Panc1 (cell line): ENCODE measurements at regions not wholly inside any gene's neighbourhood (a gene's known extent, or its start where the extent isn't known, plus 50 kb on each side); places are given as distances from the start of the nearest gene placed in this dataset.

Source experiments
- ATAC-seq: fragments of 200-7000 bp; cut with Tn5 transposase; 2 replicates; pipeline ENCODE4 v1.9.1; 2020; ENCODE audit warnings: mild to moderate bottlenecking, moderate library complexity
- BruUV-seq: library from RNA; stranded (reverse); fragments of 400-500 nt; replicated peaks from 2 replicates; lab custom pipeline; 2021; lab: Mats Ljungman, UMichigan
- CTCF ChIA-PET: fragments of 300-600 bp; sonication (Branson Sonifier 250); formaldehyde crosslinking; loops from one replicate; lab custom pipeline; 2022; ENCODE audit warnings: antibody characterized with exemption; lab: Charles Lee
- POLR2A ChIA-PET: fragments of 300-600 bp; sonication (Branson Sonifier 250); formaldehyde crosslinking; loops from one replicate; lab custom pipeline; 2022; ENCODE audit warnings: antibody characterized with exemption; lab: Charles Lee
- DNase-seq: peaks from one replicate; pipeline ENCODE4 v3.0.0-alpha.2; 2010; ENCODE audit warnings: low read depth, low spot score
- H3K27ac ChIP-seq: 2 replicates; pipeline ENCODE4 v1.5.1; 2011; ENCODE audit warnings: mild to moderate bottlenecking, low read length, inconsistent platforms
- H3K27me3 ChIP-seq: fragments of 200-500 bp; sonication (Bioruptor generic); 2 replicates; pipeline ENCODE4 v1.6.0; 2014; ENCODE audit warnings: low read length, inconsistent platforms; ENCODE audit not compliant: control insufficient read depth, insufficient read depth
- H3K36me3 ChIP-seq: fragments of 200-500 bp; sonication (Bioruptor generic); 2 replicates; pipeline ENCODE4 v1.5.1; 2014; ENCODE audit warnings: inconsistent platforms, mild to moderate bottlenecking, low read length, moderate library complexity; ENCODE audit not compliant: control insufficient read depth, insufficient read depth
- H3K4me1 ChIP-seq: 2 replicates; pipeline ENCODE4 v1.5.1; 2011; ENCODE audit warnings: inconsistent platforms, mild to moderate bottlenecking, low read length, moderate library complexity; ENCODE audit not compliant: control insufficient read depth, insufficient read depth
- H3K4me3 ChIP-seq, 2 experiments: 2 replicates each; pipeline ENCODE4 v1.5.1; 2011 to 2012; ENCODE audit warnings: low read depth in 2 of 2, low read length in 2 of 2, mild to moderate bottlenecking in 2 of 2, inconsistent platforms in 1 of 2, moderate library complexity in 1 of 2
- H3K9me3 ChIP-seq: fragments of 200-500 bp; sonication (Bioruptor generic); 2 replicates; pipeline ENCODE4 v1.5.1; 2014; ENCODE audit warnings: low read depth, mild to moderate bottlenecking, inconsistent platforms, low read length, moderate library complexity; ENCODE audit not compliant: control insufficient read depth, insufficient read depth
- POLR2AphosphoS5 ChIP-seq: IDR thresholded peaks from 2 replicates; pipeline ENCODE4 v1.6.1; 2012; ENCODE audit warnings: mild to moderate bottlenecking, low read depth, low read length, moderate library complexity
- REST ChIP-seq, 2 experiments: IDR thresholded peaks; 2 replicates each; pipeline ENCODE4 v1.6.1; 2011 to 2012; ENCODE audit warnings: low read depth in 2 of 2, control low read depth in 1 of 2, low read length in 1 of 2, mild to moderate bottlenecking in 1 of 2, moderate library complexity in 1 of 2; ENCODE audit not compliant: insufficient read depth in 1 of 2
- SIN3A ChIP-seq: IDR thresholded peaks from 2 replicates; pipeline ENCODE4 v1.6.1; 2012; ENCODE audit warnings: low read depth, mild to moderate bottlenecking, low read length, moderate library complexity, borderline replicate concordance; ENCODE audit not compliant: insufficient read depth
- TCF7L2 ChIP-seq: IDR thresholded peaks from 2 replicates; pipeline ENCODE4 v1.6.1; 2011; ENCODE audit warnings: mild to moderate bottlenecking, low read depth, low read length, inconsistent platforms
- in situ Hi-C: cut with HindIII; loops from 2 replicates; pipeline ENCODE4 v1.10.0; 2016; ENCODE audit warnings: low sequenced_read_pairs, low pct_unique_long_range_greater_than_20kb
- intact Hi-C: fragments of 100-400 bp; cut with micrococcal nuclease; formaldehyde crosslinking; loops from one replicate; pipeline ENCODE4 v1.10.0; 2022; ENCODE audit not compliant: unreplicated experiment
- TF ChIP-seq, protein P1 (sequence below): fragments of 450-650 bp; IDR thresholded peaks from 2 replicates; pipeline ENCODE4 v1.5.1; 2017; ENCODE audit warnings: mild to moderate bottlenecking

DNA sequence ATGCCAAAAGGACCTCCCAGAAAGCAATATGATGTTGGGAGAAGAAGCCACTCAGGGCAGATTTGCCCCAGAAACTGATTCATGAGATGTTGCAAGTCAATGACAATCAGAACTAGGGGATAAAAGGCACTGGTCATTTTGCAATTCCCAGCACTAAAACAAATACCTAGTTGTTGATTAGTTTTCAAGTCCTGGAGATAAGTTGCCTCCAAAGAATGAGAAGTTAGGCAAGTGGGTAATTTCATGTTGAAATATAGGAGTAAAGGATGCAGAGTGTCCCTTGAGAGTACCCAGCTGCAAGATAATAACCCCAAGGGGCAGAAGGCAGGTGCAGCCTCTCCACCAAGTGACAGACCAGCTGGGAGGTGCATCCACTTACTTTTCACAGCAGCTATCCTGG lies 363.6 kb downstream of the PBX1 start:
- no peaks in the 10 kb centered on the region for H3K4me1 ChIP-seq
- H3K9me3 ChIP-seq = no peaks in the 10 kb centered on the region
- BruUV-seq = no TSS peak
- H3K36me3 ChIP-seq = no peaks in the 10 kb centered on the region
- intact Hi-C loops = no loop called here
- POLR2A ChIA-PET = no interaction called here
- DNase-seq (no peak), ATAC-seq (no peak)
- H3K27ac ChIP-seq = no peak overlapping the region
- CTCF ChIA-PET = no interaction called here
- no peaks in the 10 kb centered on the region; the same call in 1 of the 2 replicates for H3K27me3 ChIP-seq
- TF ChIP-seq TCF7L2 = no peak
- no peak for TF ChIP-seq POLR2AphosphoS5
- TF ChIP-seq, protein P1, sequence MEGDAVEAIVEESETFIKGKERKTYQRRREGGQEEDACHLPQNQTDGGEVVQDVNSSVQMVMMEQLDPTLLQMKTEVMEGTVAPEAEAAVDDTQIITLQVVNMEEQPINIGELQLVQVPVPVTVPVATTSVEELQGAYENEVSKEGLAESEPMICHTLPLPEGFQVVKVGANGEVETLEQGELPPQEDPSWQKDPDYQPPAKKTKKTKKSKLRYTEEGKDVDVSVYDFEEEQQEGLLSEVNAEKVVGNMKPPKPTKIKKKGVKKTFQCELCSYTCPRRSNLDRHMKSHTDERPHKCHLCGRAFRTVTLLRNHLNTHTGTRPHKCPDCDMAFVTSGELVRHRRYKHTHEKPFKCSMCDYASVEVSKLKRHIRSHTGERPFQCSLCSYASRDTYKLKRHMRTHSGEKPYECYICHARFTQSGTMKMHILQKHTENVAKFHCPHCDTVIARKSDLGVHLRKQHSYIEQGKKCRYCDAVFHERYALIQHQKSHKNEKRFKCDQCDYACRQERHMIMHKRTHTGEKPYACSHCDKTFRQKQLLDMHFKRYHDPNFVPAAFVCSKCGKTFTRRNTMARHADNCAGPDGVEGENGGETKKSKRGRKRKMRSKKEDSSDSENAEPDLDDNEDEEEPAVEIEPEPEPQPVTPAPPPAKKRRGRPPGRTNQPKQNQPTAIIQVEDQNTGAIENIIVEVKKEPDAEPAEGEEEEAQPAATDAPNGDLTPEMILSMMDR = no peak
- TF ChIP-seq SIN3A = no peak
- TF ChIP-seq REST (IDR thresholded peaks at IDR 0.05; ENCODE audit: insufficient read depth in 1 of 2, low read depth in 2 of 2, low read length in 1 of 2) = no peak
- H3K4me3 ChIP-seq = no peak overlapping the region
- in situ Hi-C loops = no loop called here

GRCh38 chr1:164921493-164921892 lies 362.5 kb downstream of the PBX1 start:
- Histone ChIP-seq H3K27ac (no peak overlapping the region), H3K36me3 (no peaks in the 10 kb centered on the region), H3K4me1 (no peaks in the 10 kb centered on the region), H3K9me3 (no peaks in the 10 kb centered on the region), H3K27me3 (no peaks in the 10 kb centered on the region; the same call in 1 of the 2 replicates), H3K4me3 (no peak overlapping the region)
- no peak for TF ChIP-seq TCF7L2
- TF ChIP-seq POLR2AphosphoS5 = no peak
- TF ChIP-seq, protein P1 = no peak
- TF ChIP-seq SIN3A = no peak
- TF ChIP-seq REST (IDR thresholded peaks at IDR 0.05; ENCODE audit: insufficient read depth in 1 of 2, low read depth in 2 of 2, low read length in 1 of 2) = no peak
- DNase-seq = no peak
- in situ Hi-C loops (no loop called here), intact Hi-C loops (no loop called here)
- BruUV-seq = no TSS peak
- ChIA-PET POLR2A (no interaction called here), CTCF (no interaction called here)
- no peak for ATAC-seq
